ENCODE measurements at regions not wholly inside any gene's neighbourhood (a gene's known extent, or its start where the extent isn't known, plus 50 kb on each side); places are given as distances from the start of the nearest gene placed in this dataset.

DNA sequence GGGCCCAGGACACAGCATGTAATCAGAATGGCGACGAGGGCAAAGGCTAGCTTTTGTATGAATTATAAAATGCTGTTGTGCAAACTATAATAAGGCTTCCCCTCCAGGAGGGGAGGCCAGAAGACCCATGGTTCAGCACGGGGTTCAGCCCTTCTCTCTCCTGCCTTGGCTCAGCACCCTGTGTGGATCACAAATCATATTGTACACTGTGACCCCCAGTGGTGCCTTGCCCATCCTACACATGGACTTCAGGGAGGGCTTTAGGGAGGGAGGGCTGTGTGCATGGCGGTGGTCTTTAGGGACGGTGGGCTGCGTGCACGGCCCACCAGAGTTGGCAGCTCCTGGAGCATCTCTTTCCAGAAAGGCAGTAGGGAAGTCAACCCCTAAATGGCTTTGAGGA is 120.8 kb upstream of the TNR start:
- no peak overlapping the region for H3K27ac ChIP-seq

GRCh38 chr1:175863299-175864050 is 120.1 kb upstream of the TNR start:
- no peak overlapping the region for H2AFZ ChIP-seq (ENCODE audit: low read depth)
- TF ChIP-seq, protein P1, sequence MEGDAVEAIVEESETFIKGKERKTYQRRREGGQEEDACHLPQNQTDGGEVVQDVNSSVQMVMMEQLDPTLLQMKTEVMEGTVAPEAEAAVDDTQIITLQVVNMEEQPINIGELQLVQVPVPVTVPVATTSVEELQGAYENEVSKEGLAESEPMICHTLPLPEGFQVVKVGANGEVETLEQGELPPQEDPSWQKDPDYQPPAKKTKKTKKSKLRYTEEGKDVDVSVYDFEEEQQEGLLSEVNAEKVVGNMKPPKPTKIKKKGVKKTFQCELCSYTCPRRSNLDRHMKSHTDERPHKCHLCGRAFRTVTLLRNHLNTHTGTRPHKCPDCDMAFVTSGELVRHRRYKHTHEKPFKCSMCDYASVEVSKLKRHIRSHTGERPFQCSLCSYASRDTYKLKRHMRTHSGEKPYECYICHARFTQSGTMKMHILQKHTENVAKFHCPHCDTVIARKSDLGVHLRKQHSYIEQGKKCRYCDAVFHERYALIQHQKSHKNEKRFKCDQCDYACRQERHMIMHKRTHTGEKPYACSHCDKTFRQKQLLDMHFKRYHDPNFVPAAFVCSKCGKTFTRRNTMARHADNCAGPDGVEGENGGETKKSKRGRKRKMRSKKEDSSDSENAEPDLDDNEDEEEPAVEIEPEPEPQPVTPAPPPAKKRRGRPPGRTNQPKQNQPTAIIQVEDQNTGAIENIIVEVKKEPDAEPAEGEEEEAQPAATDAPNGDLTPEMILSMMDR (conservative IDR thresholded peaks at IDR 0.05; ENCODE audit: low read depth, low read length), result no peak
- H3K36me3 ChIP-seq (ENCODE audit: insufficient read depth), result no peaks in the 10 kb centered on the region
- no peak overlapping the region for H3K4me2 ChIP-seq
- H3K27ac ChIP-seq, result no peak overlapping the region
- H3K4me3 ChIP-seq (IDR thresholded peaks at IDR 0.05; ENCODE audit: insufficient read depth, low read depth, low read length), result no peak overlapping the region
- no peak overlapping the region for H3K9ac ChIP-seq
- no peaks in the 10 kb centered on the region for H3K4me1 ChIP-seq (ENCODE audit: low read depth, poor library complexity, severe bottlenecking)
- H4K20me1 ChIP-seq (ENCODE audit: insufficient read depth), result no peaks in the 10 kb centered on the region
- H3K27me3 ChIP-seq (ENCODE audit: insufficient read depth, low read depth), result no peaks in the 10 kb centered on the region
- no peaks in the 10 kb centered on the region for H3K79me2 ChIP-seq (ENCODE audit: insufficient read depth, low read depth)

More for the DNA sequence above, 120.8 kb upstream of the TNR start:
- no peak overlapping the region for H3K4me3 ChIP-seq (IDR thresholded peaks at IDR 0.05; ENCODE audit: insufficient read depth, low read depth, low read length)
- no peaks in the 10 kb centered on the region for H3K36me3 ChIP-seq (ENCODE audit: insufficient read depth)
- H2AFZ ChIP-seq (ENCODE audit: low read depth), result no peak overlapping the region
- TF ChIP-seq, protein P1 (conservative IDR thresholded peaks at IDR 0.05; ENCODE audit: low read depth, low read length), result no peak
- H3K4me1 ChIP-seq (ENCODE audit: low read depth, poor library complexity, severe bottlenecking), result no peaks in the 10 kb centered on the region
- no peak overlapping the region for H3K4me2 ChIP-seq
- H3K79me2 ChIP-seq (ENCODE audit: insufficient read depth, low read depth), result no peaks in the 10 kb centered on the region
- H3K27me3 ChIP-seq (ENCODE audit: insufficient read depth, low read depth), result no peaks in the 10 kb centered on the region
- no peaks in the 10 kb centered on the region for H4K20me1 ChIP-seq (ENCODE audit: insufficient read depth)
- H3K9ac ChIP-seq, result no peak overlapping the region

DNA sequence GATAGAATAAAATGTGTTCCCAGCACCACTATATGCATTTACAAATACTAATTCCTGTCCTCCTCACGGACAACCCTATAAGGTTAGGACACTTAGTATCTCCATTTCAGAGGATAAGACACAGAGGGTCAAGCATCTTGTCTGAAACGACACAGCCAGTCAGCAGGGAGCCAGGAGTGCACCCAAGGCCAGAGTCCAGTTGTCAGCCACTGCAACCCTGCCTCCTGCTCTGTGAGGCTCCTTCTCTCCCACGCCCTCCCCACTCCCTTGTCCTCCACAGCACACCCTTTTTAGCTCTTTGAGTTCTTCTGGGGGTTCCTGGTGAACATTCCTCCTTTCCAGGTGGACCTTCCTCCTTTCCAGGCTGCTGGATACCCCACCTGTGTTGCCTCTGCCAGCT is 119.0 kb upstream of the TNR start:
- TF ChIP-seq, protein P1 (conservative IDR thresholded peaks at IDR 0.05; ENCODE audit: low read depth, low read length), result no peak
- H3K4me1 ChIP-seq (ENCODE audit: low read depth, poor library complexity, severe bottlenecking), result no peaks in the 10 kb centered on the region

DNA sequence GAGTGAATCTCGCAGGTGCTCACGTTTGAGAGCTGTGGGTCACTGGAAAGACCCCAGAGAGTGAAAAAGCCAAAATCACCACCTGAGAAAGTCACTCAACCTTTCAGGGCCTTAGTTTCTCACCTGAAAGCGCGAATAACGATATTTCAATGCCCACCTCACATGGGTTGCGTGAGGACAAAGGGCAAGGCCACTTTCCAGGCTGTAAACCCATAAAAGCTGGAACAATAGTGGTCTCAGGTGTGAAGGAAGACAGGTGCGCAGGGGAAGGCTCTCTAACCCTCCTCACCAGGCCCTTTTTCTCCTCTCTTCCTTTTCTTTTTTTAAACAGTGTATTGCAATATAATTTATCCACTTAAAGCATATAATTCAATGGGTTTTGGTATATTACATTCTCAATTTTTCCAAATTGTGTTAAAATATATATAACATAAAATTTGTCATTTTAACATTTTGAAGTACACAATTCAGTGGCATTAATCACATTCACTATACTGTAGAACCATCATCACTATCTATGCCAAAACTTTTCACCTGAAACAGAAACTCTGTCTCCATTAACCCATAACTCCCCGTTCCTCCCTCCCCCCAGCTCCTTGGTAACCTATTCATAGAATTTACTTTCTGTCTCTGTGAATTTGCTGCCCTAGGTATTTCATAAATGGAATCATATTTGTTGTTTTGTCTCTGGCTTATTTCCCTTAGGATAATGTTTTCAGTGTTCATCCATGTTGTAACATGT is 118.4 kb upstream of the TNR start:
- H3K9ac ChIP-seq, result no peak overlapping the region
- H3K4me2 ChIP-seq, result no peak overlapping the region
- no peak overlapping the region for H3K4me3 ChIP-seq (IDR thresholded peaks at IDR 0.05; ENCODE audit: insufficient read depth, low read depth, low read length)
- no peaks in the 10 kb centered on the region for H3K79me2 ChIP-seq (ENCODE audit: insufficient read depth, low read depth)
- TF ChIP-seq, protein P1 (conservative IDR thresholded peaks at IDR 0.05; ENCODE audit: low read depth, low read length), result no peak
- H3K4me1 ChIP-seq (ENCODE audit: low read depth, poor library complexity, severe bottlenecking), result no peaks in the 10 kb centered on the region
- no peaks in the 10 kb centered on the region for H4K20me1 ChIP-seq (ENCODE audit: insufficient read depth)
- no peaks in the 10 kb centered on the region for H3K27me3 ChIP-seq (ENCODE audit: insufficient read depth, low read depth)
- no peak overlapping the region for H3K27ac ChIP-seq
- H2AFZ ChIP-seq (ENCODE audit: low read depth), result no peak overlapping the region
- H3K36me3 ChIP-seq (ENCODE audit: insufficient read depth), result no peaks in the 10 kb centered on the region

More for the DNA sequence above, 119.0 kb upstream of the TNR start:
- Histone ChIP-seq H3K79me2 (ENCODE audit: insufficient read depth, low read depth) (no peaks in the 10 kb centered on the region), H3K27ac (no peak overlapping the region), H4K20me1 (ENCODE audit: insufficient read depth) (no peaks in the 10 kb centered on the region), H3K4me2 (no peak overlapping the region), H3K9ac (no peak overlapping the region), H3K36me3 (ENCODE audit: insufficient read depth) (no peaks in the 10 kb centered on the region), H3K27me3 (ENCODE audit: insufficient read depth, low read depth) (no peaks in the 10 kb centered on the region), H2AFZ (ENCODE audit: low read depth) (no peak overlapping the region), H3K4me3 (IDR thresholded peaks at IDR 0.05; ENCODE audit: insufficient read depth, low read depth, low read length) (no peak overlapping the region)

All from KMS-11 (cell line).